RCC 7860 (cell line): ENCODE measurements at regions not wholly inside any gene's neighbourhood (a gene's known extent, or its start where the extent isn't known, plus 50 kb on each side); places are given as distances from the start of the nearest gene placed in this dataset.

ENCODE experiments used
- DNase-seq: peaks from one replicate; pipeline ENCODE4 v3.0.0-alpha.2; 2015; ENCODE audit warnings: low spot score
- FAIRE-seq: peaks from 2 replicates; lab custom pipeline; 2012; peaks lifted over from hg19 to GRCh38; lab: Jason Lieb, UNC

GRCh38 chr2:217158928-217159327 lies 299.1 kb upstream of the TNP1 start:
- no peak for FAIRE-seq
- no peak for DNase-seq

- no peak for FAIRE-seq
- no peak for DNase-seq
These were observed 297.7 kb upstream of the TNP1 start for GRCh38 chr2:217157581-217157980.

- FAIRE-seq (no peak), DNase-seq (no peak)
These were observed 296.9 kb upstream of the TNP1 start for GRCh38 chr2:217156801-217157200.

GRCh38 chr2:217154923-217155322 lies 295.1 kb upstream of the TNP1 start:
- FAIRE-seq, result no peak
- no peak for DNase-seq

GRCh38 chr2:217153510-217153909 lies 293.6 kb upstream of the TNP1 start:
- FAIRE-seq (no peak), DNase-seq (no peak)

- DNase-seq (no peak), FAIRE-seq (no peak)
These were observed 293.0 kb upstream of the TNP1 start for GRCh38 chr2:217152831-217153230.

GRCh38 chr2:217151509-217152206 lies 291.8 kb upstream of the TNP1 start:
- FAIRE-seq (no peak), DNase-seq (no peak)

- FAIRE-seq, result no peak
- no peak for DNase-seq
These were observed 290.4 kb upstream of the TNP1 start for GRCh38 chr2:217150236-217150635.

- DNase-seq (no peak), FAIRE-seq (no peak)
These were observed 289.3 kb upstream of the TNP1 start for GRCh38 chr2:217149087-217149660.

GRCh38 chr2:217147818-217148217 lies 288.0 kb upstream of the TNP1 start:
- DNase-seq (no peak), FAIRE-seq (no peak)

GRCh38 chr2:217146956-217147355 lies 287.1 kb upstream of the TNP1 start:
- no peak for FAIRE-seq
- no peak for DNase-seq

GRCh38 chr2:217142649-217143266 lies 282.9 kb upstream of the TNP1 start:
- peak; percentile 29 for FAIRE-seq
- DNase-seq, result peak; percentile 13

- DNase-seq (no peak), FAIRE-seq (no peak)
These were observed 278.4 kb upstream of the TNP1 start for GRCh38 chr2:217138284-217138683.

GRCh38 chr2:217127744-217128143 lies 267.9 kb upstream of the TNP1 start:
- FAIRE-seq, result no peak
- no peak for DNase-seq

- FAIRE-seq (no peak), DNase-seq (no peak)
These were observed 265.1 kb upstream of the TNP1 start for GRCh38 chr2:217125014-217125413.

GRCh38 chr2:217124050-217124449 lies 264.2 kb upstream of the TNP1 start:
- no peak for FAIRE-seq
- DNase-seq, result no peak

GRCh38 chr2:217121565-217121964 lies 261.7 kb upstream of the TNP1 start:
- FAIRE-seq (no peak), DNase-seq (no peak)

- FAIRE-seq (no peak), DNase-seq (no peak)
These were observed 260.6 kb upstream of the TNP1 start for GRCh38 chr2:217120429-217120828.

GRCh38 chr2:217118559-217119284 lies 258.9 kb upstream of the TNP1 start:
- DNase-seq (no peak), FAIRE-seq (no peak)

- FAIRE-seq (no peak), DNase-seq (no peak)
These were observed 257.7 kb upstream of the TNP1 start for GRCh38 chr2:217117523-217117922.

GRCh38 chr2:217116610-217117009 lies 256.7 kb upstream of the TNP1 start:
- no peak for FAIRE-seq
- no peak for DNase-seq

- DNase-seq, result no peak
- no peak for FAIRE-seq
These were observed 254.3 kb upstream of the TNP1 start for GRCh38 chr2:217114117-217114516.
